ENCODE measurements at regions not wholly inside any gene's neighbourhood (a gene's known extent, or its start where the extent isn't known, plus 50 kb on each side); places are given as distances from the start of the nearest gene placed in this dataset.

DNA sequence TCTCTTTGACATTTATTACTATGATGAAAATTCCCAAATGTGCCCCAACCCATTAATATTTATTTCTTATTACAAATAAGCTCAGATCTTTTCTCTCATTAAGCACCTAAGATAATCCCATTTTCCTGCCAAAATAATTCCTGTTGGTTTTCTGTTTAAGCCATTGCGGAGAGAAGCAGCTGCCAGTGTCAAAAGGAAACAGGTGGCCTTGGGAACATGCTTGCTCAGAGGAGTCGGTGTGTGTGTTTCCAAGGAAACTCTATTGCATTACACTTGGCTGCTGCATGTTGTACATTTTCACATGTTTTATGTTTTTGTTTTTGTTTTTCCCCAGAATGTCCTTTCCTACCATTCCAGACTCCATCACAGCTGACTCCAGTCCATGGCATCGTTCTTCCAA, 56.4 kb downstream of the CD24 start:
- TF ChIP-seq RAD21 (IDR thresholded peaks at IDR 0.05; ENCODE audit: low read depth): no peak
- TF ChIP-seq CEBPB (IDR thresholded peaks at IDR 0.05): no peak
- no peak for TF ChIP-seq USF1 (IDR thresholded peaks at IDR 0.05)
- no peak for TF ChIP-seq EGR1 (IDR thresholded peaks at IDR 0.05)
- TF ChIP-seq YY1 (IDR thresholded peaks at IDR 0.05; ENCODE audit: low read depth): no peak
- TF ChIP-seq FOXM1 (IDR thresholded peaks at IDR 0.05; ENCODE audit: borderline replicate concordance, low read depth): no peak
- TF ChIP-seq CREB1 (IDR thresholded peaks at IDR 0.05; ENCODE audit: low read depth): no peak
- no peak for TF ChIP-seq TAF1 (IDR thresholded peaks at IDR 0.05; ENCODE audit: low read depth)
- no peak for TF ChIP-seq ZBTB7A (IDR thresholded peaks at IDR 0.05; ENCODE audit: low read depth)
- TF ChIP-seq EP300 (IDR thresholded peaks at IDR 0.05; ENCODE audit: borderline replicate concordance): no peak
- TF ChIP-seq, protein P1, sequence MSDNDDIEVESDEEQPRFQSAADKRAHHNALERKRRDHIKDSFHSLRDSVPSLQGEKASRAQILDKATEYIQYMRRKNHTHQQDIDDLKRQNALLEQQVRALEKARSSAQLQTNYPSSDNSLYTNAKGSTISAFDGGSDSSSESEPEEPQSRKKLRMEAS (IDR thresholded peaks at IDR 0.05): no peak
- TF ChIP-seq, protein P2, sequence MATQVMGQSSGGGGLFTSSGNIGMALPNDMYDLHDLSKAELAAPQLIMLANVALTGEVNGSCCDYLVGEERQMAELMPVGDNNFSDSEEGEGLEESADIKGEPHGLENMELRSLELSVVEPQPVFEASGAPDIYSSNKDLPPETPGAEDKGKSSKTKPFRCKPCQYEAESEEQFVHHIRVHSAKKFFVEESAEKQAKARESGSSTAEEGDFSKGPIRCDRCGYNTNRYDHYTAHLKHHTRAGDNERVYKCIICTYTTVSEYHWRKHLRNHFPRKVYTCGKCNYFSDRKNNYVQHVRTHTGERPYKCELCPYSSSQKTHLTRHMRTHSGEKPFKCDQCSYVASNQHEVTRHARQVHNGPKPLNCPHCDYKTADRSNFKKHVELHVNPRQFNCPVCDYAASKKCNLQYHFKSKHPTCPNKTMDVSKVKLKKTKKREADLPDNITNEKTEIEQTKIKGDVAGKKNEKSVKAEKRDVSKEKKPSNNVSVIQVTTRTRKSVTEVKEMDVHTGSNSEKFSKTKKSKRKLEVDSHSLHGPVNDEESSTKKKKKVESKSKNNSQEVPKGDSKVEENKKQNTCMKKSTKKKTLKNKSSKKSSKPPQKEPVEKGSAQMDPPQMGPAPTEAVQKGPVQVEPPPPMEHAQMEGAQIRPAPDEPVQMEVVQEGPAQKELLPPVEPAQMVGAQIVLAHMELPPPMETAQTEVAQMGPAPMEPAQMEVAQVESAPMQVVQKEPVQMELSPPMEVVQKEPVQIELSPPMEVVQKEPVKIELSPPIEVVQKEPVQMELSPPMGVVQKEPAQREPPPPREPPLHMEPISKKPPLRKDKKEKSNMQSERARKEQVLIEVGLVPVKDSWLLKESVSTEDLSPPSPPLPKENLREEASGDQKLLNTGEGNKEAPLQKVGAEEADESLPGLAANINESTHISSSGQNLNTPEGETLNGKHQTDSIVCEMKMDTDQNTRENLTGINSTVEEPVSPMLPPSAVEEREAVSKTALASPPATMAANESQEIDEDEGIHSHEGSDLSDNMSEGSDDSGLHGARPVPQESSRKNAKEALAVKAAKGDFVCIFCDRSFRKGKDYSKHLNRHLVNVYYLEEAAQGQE (IDR thresholded peaks at IDR 0.05; ENCODE audit: low read depth): no peak
- no peak for TF ChIP-seq TEAD4 (IDR thresholded peaks at IDR 0.05)
- no peak for TF ChIP-seq TCF12 (IDR thresholded peaks at IDR 0.05; ENCODE audit: low read depth)
- no peak for TF ChIP-seq NFIC (IDR thresholded peaks at IDR 0.05)

DNA sequence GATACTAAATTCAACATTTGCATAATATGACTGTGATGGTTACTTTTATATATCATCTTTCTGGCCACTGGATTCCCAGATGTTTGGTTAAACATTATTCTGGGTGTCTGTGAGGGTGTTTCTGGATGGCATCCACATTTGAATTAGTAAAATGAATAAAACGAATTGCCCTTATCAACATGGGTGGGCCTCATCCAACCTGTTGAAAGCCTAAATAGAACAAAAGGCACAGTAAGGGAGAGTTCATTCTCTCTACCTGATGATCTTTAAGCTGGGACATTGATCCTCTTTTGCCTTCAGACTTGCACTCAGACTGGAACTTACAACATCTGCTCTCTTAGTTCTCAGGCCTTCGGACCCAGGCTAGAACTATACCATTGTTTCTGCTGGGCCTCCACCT, 57.6 kb downstream of the CD24 start:
- TF ChIP-seq FOXM1 (IDR thresholded peaks at IDR 0.05; ENCODE audit: borderline replicate concordance, low read depth): no peak
- TF ChIP-seq, protein P2 (IDR thresholded peaks at IDR 0.05; ENCODE audit: low read depth): no peak
- TF ChIP-seq NFIC (IDR thresholded peaks at IDR 0.05): no peak

DNA sequence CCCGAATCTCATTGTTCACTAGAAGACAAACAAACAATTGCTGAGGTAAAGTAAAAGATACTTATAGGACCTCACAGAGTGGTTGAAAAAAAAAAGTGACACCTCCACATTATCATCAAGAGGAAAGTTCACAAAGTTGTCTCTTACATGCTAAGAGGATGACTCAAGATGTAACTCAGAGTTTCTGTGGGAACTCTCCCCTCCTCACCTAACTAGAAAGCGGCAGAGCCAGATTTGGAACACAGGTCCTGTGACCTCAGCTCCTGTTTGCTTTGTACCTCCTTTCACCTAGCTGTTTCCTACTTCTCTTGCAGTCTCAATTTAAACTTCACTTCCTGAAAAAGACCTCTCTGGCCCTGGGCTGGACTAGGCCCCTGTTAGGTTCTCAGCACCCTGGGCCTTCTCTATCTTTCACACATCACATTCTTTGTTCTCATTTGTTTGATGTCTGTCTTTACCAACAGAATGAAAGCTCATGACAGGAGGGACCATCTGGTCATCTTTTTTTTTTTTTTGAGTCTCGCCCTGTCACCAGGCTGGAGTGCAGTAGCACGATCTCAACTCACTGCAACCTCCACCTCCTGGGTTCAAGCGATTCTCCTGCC, 60.8 kb downstream of the CD24 start:
- no peak for TF ChIP-seq TEAD4 (IDR thresholded peaks at IDR 0.05)
- TF ChIP-seq NFIC (IDR thresholded peaks at IDR 0.05): no peak
- TF ChIP-seq FOXM1 (IDR thresholded peaks at IDR 0.05; ENCODE audit: borderline replicate concordance, low read depth): no peak
- no peak for TF ChIP-seq YY1 (IDR thresholded peaks at IDR 0.05; ENCODE audit: low read depth)
- no peak for TF ChIP-seq USF1 (IDR thresholded peaks at IDR 0.05)
- no peak for TF ChIP-seq CEBPB (IDR thresholded peaks at IDR 0.05)
- TF ChIP-seq TAF1 (IDR thresholded peaks at IDR 0.05; ENCODE audit: low read depth): no peak
- TF ChIP-seq EP300 (IDR thresholded peaks at IDR 0.05; ENCODE audit: borderline replicate concordance): no peak
- no peak for TF ChIP-seq EGR1 (IDR thresholded peaks at IDR 0.05)
- no peak for TF ChIP-seq CREB1 (IDR thresholded peaks at IDR 0.05; ENCODE audit: low read depth)
- TF ChIP-seq ZBTB7A (IDR thresholded peaks at IDR 0.05; ENCODE audit: low read depth): no peak
- TF ChIP-seq, protein P1 (IDR thresholded peaks at IDR 0.05): no peak

- no peak for TF ChIP-seq EGR1 (IDR thresholded peaks at IDR 0.05)
- TF ChIP-seq FOXM1 (IDR thresholded peaks at IDR 0.05; ENCODE audit: borderline replicate concordance, low read depth): no peak
- no peak for TF ChIP-seq USF1 (IDR thresholded peaks at IDR 0.05)
- TF ChIP-seq TEAD4 (IDR thresholded peaks at IDR 0.05): no peak
- no peak for TF ChIP-seq CREB1 (IDR thresholded peaks at IDR 0.05; ENCODE audit: low read depth)
- no peak for TF ChIP-seq CEBPB (IDR thresholded peaks at IDR 0.05)
- TF ChIP-seq, protein P1 (IDR thresholded peaks at IDR 0.05): no peak
- TF ChIP-seq, protein P2 (IDR thresholded peaks at IDR 0.05; ENCODE audit: low read depth): no peak
- no peak for TF ChIP-seq TCF12 (IDR thresholded peaks at IDR 0.05; ENCODE audit: low read depth)
- no peak for TF ChIP-seq EP300 (IDR thresholded peaks at IDR 0.05; ENCODE audit: borderline replicate concordance)
- no peak for TF ChIP-seq ZBTB7A (IDR thresholded peaks at IDR 0.05; ENCODE audit: low read depth)
Observed at GRCh38 chr6:106913111-106913510, 61.4 kb downstream of the CD24 start.

Measured in Ishikawa (cell line).